H1 (cell line): ENCODE measurements at regions not wholly inside any gene's neighbourhood (a gene's known extent, or its start where the extent isn't known, plus 50 kb on each side); places are given as distances from the start of the nearest gene placed in this dataset.

Source experiments
- CTCF ChIA-PET: fragments of 300-600 bp; sonication (Branson Sonifier 250); formaldehyde crosslinking; loops from one replicate; lab custom pipeline; 2021; ENCODE audit not compliant: partially characterized antibody; lab: Charles Lee
- POLR2A ChIA-PET: fragments of 300-600 bp; sonication (Branson Sonifier 250); formaldehyde crosslinking; loops from one replicate; lab custom pipeline; 2021; ENCODE audit warnings: inconsistent platforms; ENCODE audit not compliant: partially characterized antibody; lab: Charles Lee
- DNase-seq, 2 experiments: peaks; one replicate each; pipeline versions ENCODE4 v3.0.0 to v3.0.0-alpha.2; 2010 to 2022; ENCODE audit warnings: low spot score in 2 of 2, low read depth in 1 of 2, mixed read lengths in 1 of 2
- FAIRE-seq: peaks from 2 replicates; lab custom pipeline; 2011; peaks lifted over from hg19 to GRCh38; lab: Jason Lieb, UNC
- H2AFZ ChIP-seq: 2 replicates; pipeline ENCODE4 v1.8.1; 2012; ENCODE audit warnings: low read length, inconsistent platforms
- H2AK5ac ChIP-seq: 2 replicates; pipeline ENCODE4 v1.6.1; 2013; ENCODE audit warnings: low read depth, low read length
- H2BK120ac ChIP-seq: replicated peaks from 2 replicates; pipeline ENCODE3; 2013; ENCODE audit warnings: low read depth, low read length, inconsistent platforms
- H2BK12ac ChIP-seq: 2 replicates; pipeline ENCODE4 v1.6.1; 2013; ENCODE audit warnings: low read depth, low read length
- H2BK15ac ChIP-seq: 2 replicates; pipeline ENCODE4 v1.6.1; 2013; ENCODE audit warnings: low read length
- H2BK20ac ChIP-seq: 2 replicates; pipeline ENCODE4 v1.6.1; 2013; ENCODE audit warnings: low read length
- H2BK5ac ChIP-seq: 2 replicates; pipeline ENCODE4 v1.6.1; 2013; ENCODE audit warnings: low read depth, low read length
- H3K14ac ChIP-seq: 2 replicates; pipeline ENCODE4 v1.6.1; 2013; ENCODE audit warnings: inconsistent platforms; ENCODE audit not compliant: insufficient read length
- H3K18ac ChIP-seq: 2 replicates; pipeline ENCODE4 v1.6.1; 2013; ENCODE audit warnings: low read length; ENCODE audit errors: extremely low read depth
- H3K23ac ChIP-seq: 2 replicates; pipeline ENCODE4 v1.6.1; 2013; ENCODE audit warnings: inconsistent platforms; ENCODE audit not compliant: insufficient read length
- H3K23me2 ChIP-seq: 2 replicates; pipeline ENCODE4 v1.6.1; 2013; ENCODE audit warnings: low read depth, low read length
- H3K27ac ChIP-seq: 2 replicates; pipeline ENCODE4 v1.6.1; 2011; ENCODE audit warnings: low read depth, low read length, inconsistent platforms
- H3K27me3 ChIP-seq, 4 experiments: replicated peaks in 1 of 4; 1 replicate in 1 of 4; 2 replicates in 3 of 4; pipeline versions ENCODE4 v1.6.1 to v1.8.1; 2011 to 2013; ENCODE audit warnings: low read length in 3 of 4, mild to moderate bottlenecking in 3 of 4, inconsistent platforms in 2 of 4, mixed read lengths in 2 of 4, moderate library complexity in 1 of 4; ENCODE audit not compliant: control insufficient read depth in 3 of 4, insufficient read depth in 3 of 4; ENCODE audit errors: extremely low read depth in 1 of 4
- H3K36me3 ChIP-seq, 4 experiments: 2 replicates each; pipeline versions ENCODE4 v1.6.1 to v1.8.1; 2011 to 2013; ENCODE audit warnings: mild to moderate bottlenecking in 4 of 4, low read length in 3 of 4, moderate library complexity in 2 of 4, control low read depth in 1 of 4, inconsistent platforms in 1 of 4; ENCODE audit not compliant: insufficient read depth in 4 of 4, control insufficient read depth in 2 of 4
- H3K4ac ChIP-seq: replicated peaks from 2 replicates; pipeline ENCODE3; 2013; ENCODE audit warnings: low read length, low read depth, mixed read lengths, inconsistent platforms; ENCODE audit not compliant: insufficient read length
- H3K4me1 ChIP-seq, 4 experiments: replicated peaks in 1 of 4; 1 replicate in 1 of 4; 2 replicates in 3 of 4; pipeline versions ENCODE4 v1.6.1 to v1.8.1; 2011 to 2013; ENCODE audit warnings: low read length in 3 of 4, inconsistent platforms in 2 of 4, mixed read lengths in 1 of 4; ENCODE audit not compliant: insufficient read depth in 4 of 4, control insufficient read depth in 3 of 4
- H3K4me2 ChIP-seq, 2 experiments: 2 replicates each; pipeline versions ENCODE4 v1.6.1 to v1.8.1; 2011 to 2013; ENCODE audit warnings: low read depth in 2 of 2, low read length in 2 of 2, control low read depth in 1 of 2, inconsistent platforms in 1 of 2, mild to moderate bottlenecking in 1 of 2; ENCODE audit not compliant: insufficient read depth in 1 of 2
- H3K4me3 ChIP-seq, 4 experiments: fragments of 200-600, 300-600 bp in 1 of 4; sonication (generic), shearing (Covaris generic), sonication (Bioruptor Twin) in 1 of 4; 2 replicates each; pipeline versions ENCODE4 v1.5.1 to v1.8.1; 2011 to 2016; ENCODE audit warnings: low read length in 4 of 4, low read depth in 3 of 4, control low read depth in 2 of 4, inconsistent platforms in 2 of 4, mild to moderate bottlenecking in 2 of 4, mixed read lengths in 1 of 4, moderate library complexity in 1 of 4; ENCODE audit not compliant: insufficient read depth in 2 of 4; ENCODE audit errors: extremely low read depth in 1 of 4
- H3K56ac ChIP-seq: replicated peaks from 2 replicates; pipeline ENCODE3; 2013; ENCODE audit warnings: low read depth, mild to moderate bottlenecking, mixed read lengths, low read length, inconsistent platforms; ENCODE audit not compliant: insufficient read length
- H3K79me1 ChIP-seq: 2 replicates; pipeline ENCODE4 v1.6.1; 2013; ENCODE audit warnings: low read depth, low read length, control low read depth
- H3K79me2 ChIP-seq, 2 experiments: 2 replicates each; pipeline versions ENCODE4 v1.6.1 to v1.8.1; 2012 to 2013; ENCODE audit warnings: low read length in 2 of 2, mild to moderate bottlenecking in 2 of 2, inconsistent platforms in 1 of 2; ENCODE audit not compliant: insufficient read depth in 2 of 2, control insufficient read depth in 1 of 2
- H3K9ac ChIP-seq, 4 experiments: replicated peaks in 1 of 4; 1 replicate in 1 of 4; 2 replicates in 3 of 4; pipeline versions ENCODE4 v1.6.1 to v1.8.1; 2011 to 2013; ENCODE audit warnings: low read depth in 3 of 4, low read length in 3 of 4, control low read depth in 2 of 4, mild to moderate bottlenecking in 2 of 4, moderate library complexity in 2 of 4, inconsistent platforms in 1 of 4; ENCODE audit errors: extremely low read depth in 1 of 4
- H3K9me3 ChIP-seq, 2 experiments: 2 replicates each; pipeline versions ENCODE4 v1.6.1 to v1.8.1; 2012 to 2013; ENCODE audit warnings: mild to moderate bottlenecking in 2 of 2, moderate library complexity in 2 of 2, control low read depth in 1 of 2, inconsistent platforms in 1 of 2, low read depth in 1 of 2, low read length in 1 of 2, mixed read lengths in 1 of 2; ENCODE audit not compliant: insufficient read depth in 2 of 2
- H4K20me1 ChIP-seq, 2 experiments: replicated peaks in 1 of 2; 2 replicates each; pipeline versions ENCODE3 to v1.8.1; 2011 to 2013; ENCODE audit warnings: inconsistent platforms in 2 of 2, low read length in 2 of 2, mild to moderate bottlenecking in 1 of 2; ENCODE audit not compliant: insufficient read depth in 2 of 2, control insufficient read depth in 1 of 2
- H4K5ac ChIP-seq: 2 replicates; pipeline ENCODE4 v1.6.1; 2013; ENCODE audit warnings: low read length, low read depth, mixed read lengths, inconsistent platforms; ENCODE audit not compliant: insufficient read length
- H4K8ac ChIP-seq: 2 replicates; pipeline ENCODE4 v1.8.0; 2013; ENCODE audit warnings: mild to moderate bottlenecking, moderate library complexity, low read length, inconsistent platforms; ENCODE audit not compliant: insufficient read depth; ENCODE audit errors: extremely low read depth
- H4K91ac ChIP-seq: replicated peaks from 2 replicates; pipeline ENCODE3; 2013; ENCODE audit warnings: low read length, mixed read lengths, inconsistent platforms; ENCODE audit not compliant: insufficient read length
- EP300 ChIP-seq, 2 experiments: IDR thresholded peaks; 1 replicate in 1 of 2; 2 replicates in 1 of 2; pipeline ENCODE4 v1.6.1; 2011 to 2012; ENCODE audit warnings: low read depth in 2 of 2, low read length in 2 of 2, mild to moderate bottlenecking in 2 of 2, borderline replicate concordance in 1 of 2, inconsistent platforms in 1 of 2, moderate library complexity in 1 of 2
- MAFK ChIP-seq: IDR thresholded peaks from 2 replicates; pipeline ENCODE4 v1.6.1; 2012; ENCODE audit warnings: low read depth, mild to moderate bottlenecking, improper control_type of control experiment, low read length
- PHF8 ChIP-seq: fragments of 200-600 bp; sonication (generic); conservative IDR thresholded peaks from 2 replicates; pipeline ENCODE4 v1.7.1; 2012; ENCODE audit warnings: low read depth, mild to moderate bottlenecking, inconsistent platforms, low read length, moderate library complexity
- TAF1 ChIP-seq: IDR thresholded peaks from 2 replicates; pipeline ENCODE4 v1.6.1; 2011; ENCODE audit warnings: mild to moderate bottlenecking, low read depth, low read length
- WGBS, 2 experiments: shearing (Covaris generic) in 1 of 2; methylation state at CpG; one replicate each; pipeline versions ENCODE4 v1.1.6 to v1.1.7; 2013 to 2015; ENCODE audit warnings: low lambda C conversion rate in 2 of 2, mixed read lengths in 2 of 2, inconsistent platforms in 1 of 2, low coverage in 1 of 2, missing lambda C conversion rate in 1 of 2; ENCODE audit not compliant: insufficient replicate concordance in 2 of 2, insufficient coverage in 1 of 2, insufficient read length in 1 of 2; ENCODE audit errors: extremely low coverage in 1 of 2, missing lambda C conversion rate in 1 of 2; 5-methylcytosine and 5-hydroxymethylcytosine counted together

GRCh38 chr10:53003094-53003493 lies 230.5 kb upstream of the MBL2 start:
- Histone ChIP-seq H2AK5ac (no peak overlapping the region), H3K79me2 (no peaks in the 10 kb centered on the region), H3K23ac (no peak overlapping the region), H3K56ac (no peak overlapping the region), H3K18ac (no peak overlapping the region; the same call in 1 of the 2 replicates), H3K9ac (no peak overlapping the region), H3K4me3 (no peak overlapping the region), H3K23me2 (no peaks in the 10 kb centered on the region), H4K91ac (no peak overlapping the region), H3K4ac (no peak overlapping the region), H4K8ac (no peak overlapping the region), H3K36me3 (no peaks in the 10 kb centered on the region), H2BK20ac (no peak overlapping the region), H3K14ac (no peak overlapping the region), H3K9me3 (no peaks in the 10 kb centered on the region), H2BK5ac (no peak overlapping the region), H2BK15ac (no peak overlapping the region), H2BK120ac (no peak overlapping the region), H4K5ac (no peak overlapping the region), H3K27ac (no peak overlapping the region), H3K4me2 (no peak overlapping the region), H2AFZ (no peak overlapping the region), H3K27me3 (no peaks in the 10 kb centered on the region), H3K79me1 (no peaks in the 10 kb centered on the region), H2BK12ac (no peak overlapping the region), H3K4me1 (peaks cover 0 to 5% (median 1%) of the 10 kb centered on the region in 4 experiments; a peak in 2 of 7 replicates), H4K20me1 (no peaks in the 10 kb centered on the region)
- DNase-seq: no peak
- WGBS, 2 experiments: 94% methylated on average over 5 of the region's 5 CpGs; no CpG with 5 or more reads in 1 of the 2 experiments
- POLR2A ChIA-PET: no interaction called here
- no peak for FAIRE-seq
- CTCF ChIA-PET: no interaction called here
- TF ChIP-seq MAFK (no peak), TAF1 (no peak), EP300 (IDR thresholded peaks at IDR 0.05; ENCODE audit: borderline replicate concordance in 1 of 2, low read depth in 2 of 2, low read length in 2 of 2) (no peak), PHF8 (no peak)
